ENCODE measurements at regions not wholly inside any gene's neighbourhood (a gene's known extent, or its start where the extent isn't known, plus 50 kb on each side); places are given as distances from the start of the nearest gene placed in this dataset.

GRCh38 chr11:92879086-92879485 lies 90.4 kb upstream of the MTNR1B start:
- peaks cover 0 to 6% (median under 1%) of the 10 kb centered on the region in 4 experiments; a peak in 2 of 7 replicates for H3K4me1 ChIP-seq (replicated peaks in 1 of 4; ENCODE audit: control insufficient read depth in 3 of 4, insufficient read depth in 4 of 4, low read length in 3 of 4)
- no peaks in the 10 kb centered on the region; a peak in 1 of 4 replicates for H3K9me3 ChIP-seq (ENCODE audit: insufficient read depth in 2 of 2, low read depth in 1 of 2, low read length in 1 of 2)
- H3K27ac ChIP-seq (ENCODE audit: low read depth, low read length), result no peak overlapping the region
- no peak overlapping the region for H3K56ac ChIP-seq (replicated peaks; ENCODE audit: insufficient read length, low read depth, low read length)
- no peak overlapping the region for H2BK120ac ChIP-seq (replicated peaks; ENCODE audit: low read depth, low read length)
- ChIA-PET CTCF (ENCODE audit: partially characterized antibody) (interaction anchor here (0.6 to 0.7 kb wide), 2 partner anchors 17 to 492 kb away, joined by 3 to 4 read pairs; no protein-coding TSS in a partner anchor), POLR2A (ENCODE audit: partially characterized antibody) (no interaction called here)
- H2BK12ac ChIP-seq (ENCODE audit: low read depth, low read length), result no peak overlapping the region
- H3K23ac ChIP-seq (ENCODE audit: insufficient read length), result no peak overlapping the region
- no peak overlapping the region for H2BK15ac ChIP-seq (ENCODE audit: low read length)
- no peak overlapping the region for H3K9ac ChIP-seq (replicated peaks in 1 of 4; ENCODE audit: extremely low read depth in 1 of 4, low read depth in 3 of 4, low read length in 3 of 4)
- H3K27me3 ChIP-seq (replicated peaks in 1 of 4; ENCODE audit: control insufficient read depth in 3 of 4, extremely low read depth in 1 of 4, insufficient read depth in 3 of 4, low read length in 3 of 4), result no peaks in the 10 kb centered on the region
- no peak overlapping the region for H3K4me3 ChIP-seq (ENCODE audit: extremely low read depth in 1 of 4, insufficient read depth in 2 of 4, low read depth in 3 of 4, low read length in 4 of 4)
- H4K8ac ChIP-seq (ENCODE audit: extremely low read depth, insufficient read depth, low read length), result no peak overlapping the region
- no peak overlapping the region for H3K4ac ChIP-seq (replicated peaks; ENCODE audit: insufficient read length, low read depth, low read length)
- H2AK5ac ChIP-seq (ENCODE audit: low read depth, low read length), result no peak overlapping the region
- H3K23me2 ChIP-seq (ENCODE audit: low read depth, low read length), result no peaks in the 10 kb centered on the region
- H3K36me3 ChIP-seq (ENCODE audit: control insufficient read depth in 2 of 4, insufficient read depth in 4 of 4, low read length in 3 of 4), result peaks cover 0 to 5% (median 0%) of the 10 kb centered on the region in 4 experiments; a peak in 2 of 8 replicates
- no peak overlapping the region for H2AFZ ChIP-seq (ENCODE audit: low read length)
- H3K18ac ChIP-seq (ENCODE audit: extremely low read depth, low read length), result no peak overlapping the region
- no peak for FAIRE-seq
- H4K20me1 ChIP-seq (replicated peaks in 1 of 2; ENCODE audit: control insufficient read depth in 1 of 2, insufficient read depth in 2 of 2, low read length in 2 of 2), result no peaks in the 10 kb centered on the region
- H4K5ac ChIP-seq (ENCODE audit: insufficient read length, low read depth, low read length), result no peak overlapping the region
- no peak overlapping the region for H3K4me2 ChIP-seq (ENCODE audit: insufficient read depth in 1 of 2, low read depth in 2 of 2, low read length in 2 of 2)
- no peak overlapping the region for H2BK5ac ChIP-seq (ENCODE audit: low read depth, low read length)
- DNase-seq (ENCODE audit: low read depth in 1 of 2, low spot score in 2 of 2), result no peak
- no peak for TF ChIP-seq ATF2 (IDR thresholded peaks at IDR 0.05; ENCODE audit: low read length)
- TF ChIP-seq CEBPB (IDR thresholded peaks at IDR 0.05; ENCODE audit: low read depth, low read length), result no peak
- no peak for TF ChIP-seq TEAD4 (IDR thresholded peaks at IDR 0.05; ENCODE audit: low read depth, low read length)
- no peak for TF ChIP-seq CHD1 (IDR thresholded peaks at IDR 0.05; ENCODE audit: low read depth, low read length)
- H3K79me2 ChIP-seq (ENCODE audit: control insufficient read depth in 1 of 2, insufficient read depth in 2 of 2, low read length in 2 of 2), result no peaks in the 10 kb centered on the region
- H4K91ac ChIP-seq (replicated peaks; ENCODE audit: insufficient read length, low read length), result no peak overlapping the region
- H3K14ac ChIP-seq (ENCODE audit: insufficient read length), result no peak overlapping the region
- H2BK20ac ChIP-seq (ENCODE audit: low read length), result no peak overlapping the region
- H3K79me1 ChIP-seq (ENCODE audit: low read depth, low read length), result no peaks in the 10 kb centered on the region
- 94% methylated on average over 4 of the region's 4 CpGs; no CpG with 5 or more reads in 1 of the 2 experiments for WGBS, 2 experiments (ENCODE audit: extremely low coverage in 1 of 2, insufficient coverage in 1 of 2, insufficient read length in 1 of 2, insufficient replicate concordance in 2 of 2, low coverage in 1 of 2, low lambda C conversion rate in 2 of 2, missing lambda C conversion rate in 1 of 2)
